ENCODE measurements at regions not wholly inside any gene's neighbourhood (a gene's known extent, or its start where the extent isn't known, plus 50 kb on each side); places are given as distances from the start of the nearest gene placed in this dataset.

DNA sequence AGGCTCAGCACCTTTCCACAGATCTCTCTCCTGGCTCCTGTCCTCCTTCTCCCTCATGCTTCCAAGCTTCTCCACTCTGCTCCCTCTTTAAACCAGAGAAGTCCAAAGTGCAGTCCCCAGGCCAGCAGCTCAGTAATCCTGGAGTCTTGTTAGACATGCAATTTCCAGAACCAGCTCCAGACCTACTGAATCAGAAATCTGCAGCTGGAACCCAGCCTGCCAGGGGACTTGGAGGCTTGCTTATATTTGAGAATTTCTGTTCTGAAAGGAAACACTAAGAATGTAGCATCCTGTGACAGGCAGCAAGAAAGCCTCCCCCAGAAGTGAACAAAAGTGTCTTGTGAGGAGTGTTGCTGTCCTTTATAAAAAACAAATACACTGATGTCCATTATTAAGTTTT is 438.1 kb downstream of the BCKDHB start:
- no peak overlapping the region for H3K27ac ChIP-seq
- H3K4me3 ChIP-seq = no peak overlapping the region
- no peaks in the 10 kb centered on the region for H3K9me3 ChIP-seq
- intact Hi-C loops (cut with DNase I) = no loop called here
- no peaks in the 10 kb centered on the region for H3K36me3 ChIP-seq
- TF ChIP-seq, protein P1, sequence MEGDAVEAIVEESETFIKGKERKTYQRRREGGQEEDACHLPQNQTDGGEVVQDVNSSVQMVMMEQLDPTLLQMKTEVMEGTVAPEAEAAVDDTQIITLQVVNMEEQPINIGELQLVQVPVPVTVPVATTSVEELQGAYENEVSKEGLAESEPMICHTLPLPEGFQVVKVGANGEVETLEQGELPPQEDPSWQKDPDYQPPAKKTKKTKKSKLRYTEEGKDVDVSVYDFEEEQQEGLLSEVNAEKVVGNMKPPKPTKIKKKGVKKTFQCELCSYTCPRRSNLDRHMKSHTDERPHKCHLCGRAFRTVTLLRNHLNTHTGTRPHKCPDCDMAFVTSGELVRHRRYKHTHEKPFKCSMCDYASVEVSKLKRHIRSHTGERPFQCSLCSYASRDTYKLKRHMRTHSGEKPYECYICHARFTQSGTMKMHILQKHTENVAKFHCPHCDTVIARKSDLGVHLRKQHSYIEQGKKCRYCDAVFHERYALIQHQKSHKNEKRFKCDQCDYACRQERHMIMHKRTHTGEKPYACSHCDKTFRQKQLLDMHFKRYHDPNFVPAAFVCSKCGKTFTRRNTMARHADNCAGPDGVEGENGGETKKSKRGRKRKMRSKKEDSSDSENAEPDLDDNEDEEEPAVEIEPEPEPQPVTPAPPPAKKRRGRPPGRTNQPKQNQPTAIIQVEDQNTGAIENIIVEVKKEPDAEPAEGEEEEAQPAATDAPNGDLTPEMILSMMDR (IDR thresholded peaks at IDR 0.05) = no peak
- TF ChIP-seq POLR2AphosphoS5 (IDR thresholded peaks at IDR 0.05; ENCODE audit: insufficient read depth in 1 of 2, low read depth in 1 of 2) = no peak
- TF ChIP-seq POLR2A (IDR thresholded peaks at IDR 0.05) = no peak
- H3K27me3 ChIP-seq = no peaks in the 10 kb centered on the region
- DNase-seq (ENCODE audit: extremely low spot score in 2 of 2) = no peak
- H3K4me1 ChIP-seq = no peaks in the 10 kb centered on the region

DNA sequence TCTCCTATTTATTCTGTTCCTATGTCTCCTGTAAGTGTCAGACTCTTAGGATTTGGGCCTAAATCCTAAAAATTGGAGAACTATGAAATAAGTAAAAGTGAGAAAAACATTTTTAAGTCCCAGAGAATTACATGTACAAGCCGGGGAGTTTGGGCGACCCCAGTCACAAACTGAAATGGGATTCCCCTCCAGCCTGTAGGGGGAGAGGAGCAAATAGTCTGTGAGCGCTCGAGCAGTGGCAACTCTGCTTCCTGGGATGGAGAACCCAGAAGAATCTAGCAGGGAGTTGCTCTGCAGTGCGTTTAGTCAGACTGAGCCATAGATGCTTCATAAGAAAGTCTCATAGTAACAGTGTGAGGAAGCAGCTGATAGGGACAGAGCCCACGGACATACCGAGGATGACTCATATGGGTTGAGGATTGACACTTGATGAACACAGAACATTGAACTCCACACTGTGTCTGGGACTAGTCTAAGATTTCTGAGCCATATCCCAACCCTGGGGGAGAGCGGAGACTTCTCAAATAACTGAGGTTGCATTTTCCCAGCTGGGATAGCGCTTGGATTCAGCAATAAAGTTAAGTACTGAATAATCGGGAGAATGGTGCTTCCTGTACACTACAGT is 437.2 kb downstream of the BCKDHB start:
- no peaks in the 10 kb centered on the region for H3K36me3 ChIP-seq
- no peaks in the 10 kb centered on the region for H3K27me3 ChIP-seq
- TF ChIP-seq POLR2AphosphoS5 (IDR thresholded peaks at IDR 0.05; ENCODE audit: insufficient read depth in 1 of 2, low read depth in 1 of 2) = no peak
- no peak for TF ChIP-seq POLR2A (IDR thresholded peaks at IDR 0.05)
- TF ChIP-seq, protein P1 (IDR thresholded peaks at IDR 0.05) = no peak
- no peak overlapping the region for H3K4me3 ChIP-seq
- intact Hi-C loops (cut with DNase I) = no loop called here
- H3K27ac ChIP-seq = no peak overlapping the region
- no peaks in the 10 kb centered on the region for H3K9me3 ChIP-seq
- no peak for DNase-seq (ENCODE audit: extremely low spot score in 2 of 2)
- H3K4me1 ChIP-seq = no peaks in the 10 kb centered on the region

- intact Hi-C loops (cut with DNase I) = no loop called here
- no peak for DNase-seq (ENCODE audit: extremely low spot score in 2 of 2)
- TF ChIP-seq, protein P1 (IDR thresholded peaks at IDR 0.05) = no peak
- no peak for TF ChIP-seq POLR2A (IDR thresholded peaks at IDR 0.05)
- no peak for TF ChIP-seq POLR2AphosphoS5 (IDR thresholded peaks at IDR 0.05; ENCODE audit: insufficient read depth in 1 of 2, low read depth in 1 of 2)
- no peaks in the 10 kb centered on the region for H3K9me3 ChIP-seq
- H3K4me3 ChIP-seq = no peak overlapping the region
- no peaks in the 10 kb centered on the region for H3K36me3 ChIP-seq
- H3K27ac ChIP-seq = no peak overlapping the region
- no peaks in the 10 kb centered on the region for H3K27me3 ChIP-seq
- no peaks in the 10 kb centered on the region for H3K4me1 ChIP-seq
Measured at GRCh38 chr6:80543151-80543550, 436.7 kb downstream of the BCKDHB start.

GRCh38 chr6:80541886-80542285 is 435.4 kb downstream of the BCKDHB start:
- H3K36me3 ChIP-seq = no peaks in the 10 kb centered on the region
- H3K4me1 ChIP-seq = no peaks in the 10 kb centered on the region
- H3K27me3 ChIP-seq = no peaks in the 10 kb centered on the region
- DNase-seq (ENCODE audit: extremely low spot score in 2 of 2) = no peak
- TF ChIP-seq POLR2A (IDR thresholded peaks at IDR 0.05) (no peak), POLR2AphosphoS5 (IDR thresholded peaks at IDR 0.05; ENCODE audit: insufficient read depth in 1 of 2, low read depth in 1 of 2) (no peak)
- TF ChIP-seq, protein P1 (IDR thresholded peaks at IDR 0.05) = no peak
- H3K4me3 ChIP-seq = no peak overlapping the region
- intact Hi-C loops (cut with DNase I) = no loop called here
- H3K9me3 ChIP-seq = no peaks in the 10 kb centered on the region
- H3K27ac ChIP-seq = no peak overlapping the region

- Histone ChIP-seq H3K27me3 (no peaks in the 10 kb centered on the region), H3K27ac (no peak overlapping the region), H3K4me1 (no peaks in the 10 kb centered on the region), H3K36me3 (no peaks in the 10 kb centered on the region), H3K9me3 (no peaks in the 10 kb centered on the region), H3K4me3 (no peak overlapping the region)
- TF ChIP-seq POLR2A (IDR thresholded peaks at IDR 0.05) = no peak
- TF ChIP-seq, protein P1 (IDR thresholded peaks at IDR 0.05) = no peak
- no peak for TF ChIP-seq POLR2AphosphoS5 (IDR thresholded peaks at IDR 0.05; ENCODE audit: insufficient read depth in 1 of 2, low read depth in 1 of 2)
- DNase-seq (ENCODE audit: extremely low spot score in 2 of 2) = no peak
- intact Hi-C loops (cut with DNase I) = no loop called here
Measured at GRCh38 chr6:80541181-80541580, 434.7 kb downstream of the BCKDHB start.
